B cell (primary cell): ENCODE measurements at regions not wholly inside any gene's neighbourhood (a gene's known extent, or its start where the extent isn't known, plus 50 kb on each side); places are given as distances from the start of the nearest gene placed in this dataset.
"Not testable (repeated sequence)": the region's sequence is repeated elsewhere in the genome, so short reads cannot be mapped to it uniquely, and the experiment has no call there.

ENCODE experiments used
- ATAC-seq: fragments of 200-7000 bp; cut with Tn5 transposase; one replicate; pipeline ENCODE4 v1.10.0; 2021; ENCODE audit warnings: low read depth, mild to moderate bottlenecking, moderate number of reproducible peaks, moderate library complexity
- CTCF ChIA-PET: fragments of 350-600 bp; sonication (Branson Sonifier 250); formaldehyde crosslinking; loops from one replicate; lab custom pipeline; 2021; ENCODE audit warnings: antibody characterized with exemption, inconsistent platforms; lab: Charles Lee
- POLR2A ChIA-PET: fragments of 350-600 bp; sonication (Branson Sonifier 250); formaldehyde crosslinking; loops from one replicate; lab custom pipeline; 2021; ENCODE audit warnings: antibody characterized with exemption; lab: Charles Lee
- DNase-seq: peaks from one replicate; pipeline ENCODE4 v3.0.0; 2013
- H2AFZ ChIP-seq: 2 replicates; pipeline ENCODE4 v1.6.1; 2012; ENCODE audit warnings: mild to moderate bottlenecking, low read depth, low read length; ENCODE audit not compliant: insufficient read depth, poor library complexity, severe bottlenecking
- H3K27ac ChIP-seq, 2 donors: 1 replicate in 1 of 2; 2 replicates in 1 of 2; pipeline ENCODE4 v1.5.1; 2012 to 2013; ENCODE audit warnings: low read length in 2 of 2, mild to moderate bottlenecking in 2 of 2, moderate library complexity in 1 of 2
- H3K27me3 ChIP-seq, 4 experiments: fragments of 200-600 bp in 1 of 4; sonication (generic) in 1 of 4; replicated peaks in 1 of 4; 1 replicate in 2 of 4; 2 replicates in 2 of 4; pipeline versions ENCODE4 v1.6.1 to v1.7.0; 2013 to 2016; ENCODE audit warnings: low read length in 3 of 4, mild to moderate bottlenecking in 2 of 4, mixed read lengths in 1 of 4, moderate library complexity in 1 of 4; ENCODE audit not compliant: insufficient read depth in 4 of 4, control insufficient read depth in 3 of 4; ENCODE audit errors: control extremely low read depth in 1 of 4
- H3K36me3 ChIP-seq, 2 experiments: replicated peaks in 1 of 2; 1 replicate in 1 of 2; 2 replicates in 1 of 2; pipeline versions ENCODE4 v1.6.1 to v1.7.1; 2013; ENCODE audit warnings: low read length in 1 of 2; ENCODE audit not compliant: insufficient read depth in 2 of 2, control insufficient read depth in 1 of 2; ENCODE audit errors: control extremely low read depth in 1 of 2, extremely low read depth in 1 of 2
- H3K4me1 ChIP-seq, 2 donors: fragments of 200-600 bp in 1 of 2; sonication (generic) in 1 of 2; 1 replicate in 1 of 2; 2 replicates in 1 of 2; pipeline versions ENCODE4 v1.5.1 to v1.6.1; 2013 to 2017; ENCODE audit warnings: low read length in 2 of 2; ENCODE audit not compliant: control insufficient read depth in 2 of 2, insufficient read depth in 2 of 2
- H3K4me2 ChIP-seq: replicated peaks from 2 replicates; pipeline ENCODE3; 2012; ENCODE audit warnings: mild to moderate bottlenecking, low read depth, low read length; ENCODE audit not compliant: poor library complexity, severe bottlenecking
- H3K4me3 ChIP-seq, 5 experiments: fragments of 200-600 bp in 1 of 5; sonication (generic) in 1 of 5; 1 replicate in 3 of 5; 2 replicates in 2 of 5; pipeline versions ENCODE4 v1.5.1 to v1.7.0; 2011 to 2016; ENCODE audit warnings: low read length in 4 of 5, mild to moderate bottlenecking in 4 of 5, low read depth in 2 of 5, control low read depth in 1 of 5, moderate library complexity in 1 of 5; ENCODE audit not compliant: insufficient read depth in 1 of 5; ENCODE audit errors: control extremely low read depth in 1 of 5, extremely low read depth in 1 of 5
- H3K79me2 ChIP-seq: fragments of 200-600 bp; sonication (generic); one replicate; pipeline ENCODE4 v1.6.0; 2016; ENCODE audit warnings: low read length; ENCODE audit not compliant: control insufficient read depth, insufficient read depth
- H3K9ac ChIP-seq: fragments of 200-600 bp; sonication (generic); 2 replicates; pipeline ENCODE4 v1.6.1; 2017; ENCODE audit warnings: mild to moderate bottlenecking, low read length, moderate library complexity
- H3K9me3 ChIP-seq, 3 donors: one replicate each; pipeline versions ENCODE4 v1.6.1 to v1.7.1; 2013; ENCODE audit warnings: low read length in 2 of 3; ENCODE audit not compliant: control insufficient read depth in 2 of 3, insufficient read depth in 1 of 3; ENCODE audit errors: control extremely low read depth in 1 of 3
- H4K20me1 ChIP-seq: 2 replicates; pipeline ENCODE4 v1.6.0; 2012; ENCODE audit warnings: mild to moderate bottlenecking, low read length; ENCODE audit not compliant: insufficient read depth, control insufficient read depth, poor library complexity, severe bottlenecking
- H3K27ac Mint-ChIP-seq: one replicate; pipeline ENCODE4 v1.8.0; 2021; ENCODE audit warnings: mixed read lengths
- H3K27me3 Mint-ChIP-seq: one replicate; pipeline ENCODE4 v1.8.0; 2021; ENCODE audit warnings: mixed read lengths
- H3K4me1 Mint-ChIP-seq: one replicate; pipeline ENCODE4 v1.8.0; 2021; ENCODE audit warnings: mixed read lengths
- H3K4me3 Mint-ChIP-seq: one replicate; pipeline ENCODE4 v1.8.0; 2021; ENCODE audit warnings: mixed read lengths
- H3K9me3 Mint-ChIP-seq: one replicate; pipeline ENCODE4 v1.8.0; 2022; ENCODE audit warnings: mixed read lengths; ENCODE audit not compliant: insufficient read depth
- CTCF ChIP-seq: fragments of 200-600 bp; IDR thresholded peaks from one replicate; pipeline ENCODE4 v1.8.0; 2022; ENCODE audit warnings: antibody characterized with exemption, mild to moderate bottlenecking
- EZH2 ChIP-seq: IDR thresholded peaks from 2 replicates; pipeline ENCODE4 v1.6.1; 2012; ENCODE audit warnings: borderline replicate concordance, low read depth, mild to moderate bottlenecking, moderate library complexity, low read length; ENCODE audit not compliant: insufficient read depth, poor library complexity, severe bottlenecking
- WGBS: methylation state at CpG from one replicate; pipeline ENCODE4 v1.1.5; 2013; ENCODE audit warnings: missing lambda C conversion rate; ENCODE audit not compliant: insufficient coverage; 5-methylcytosine and 5-hydroxymethylcytosine counted together
- intact Hi-C: fragments of 100-400 bp; cut with micrococcal nuclease; formaldehyde crosslinking; loops from one replicate; pipeline ENCODE4 v1.10.0; 2022

DNA sequence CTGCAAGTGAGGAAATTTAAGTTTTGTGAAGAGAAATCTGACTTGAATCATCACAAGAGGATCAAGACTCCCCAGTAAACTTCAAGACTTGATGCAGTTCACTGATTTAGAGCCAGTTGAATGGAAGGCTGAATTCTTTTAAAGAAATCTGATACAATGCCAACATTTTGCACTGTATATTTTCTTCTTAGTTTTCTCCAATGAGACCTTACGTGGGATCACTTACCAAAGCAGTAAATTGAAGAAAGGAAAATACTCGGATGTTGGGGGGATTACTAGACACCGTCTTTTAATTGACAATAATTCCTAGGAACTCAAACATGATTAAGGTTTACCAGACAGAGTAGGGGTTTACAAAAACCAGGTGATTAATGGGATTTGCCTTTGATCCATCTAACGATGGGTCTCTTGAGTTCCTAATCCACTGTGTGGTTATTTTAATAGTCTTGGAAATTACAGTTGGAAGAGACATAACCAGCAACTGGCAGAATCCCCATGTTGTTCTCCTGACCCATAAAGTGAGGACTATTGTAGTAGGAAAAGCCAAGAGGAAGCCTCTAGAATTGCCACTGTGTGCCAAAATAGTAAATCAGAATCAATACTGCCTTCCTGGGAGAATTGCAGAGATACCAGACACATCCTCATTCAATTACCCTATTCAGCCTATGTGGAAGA lies 354.5 kb downstream of the PID1 start:
- Histone ChIP-seq H3K27me3 (no peaks in the 10 kb centered on the region), H3K79me2 (no peaks in the 10 kb centered on the region), H2AFZ (no peak overlapping the region), H3K4me2 (no peak overlapping the region), H3K4me1 (no peaks in the 10 kb centered on the region), H3K9me3 (no peaks in the 10 kb centered on the region), H3K27ac (no peak overlapping the region), H4K20me1 (no peaks in the 10 kb centered on the region), H3K9ac (no peak overlapping the region), H3K36me3 (no peaks in the 10 kb centered on the region), H3K4me3 (no peak overlapping the region)
- ChIA-PET CTCF (no interaction called here), POLR2A (no interaction called here)
- no peaks in the 10 kb centered on the region for H3K27me3 Mint-ChIP-seq
- H3K27ac Mint-ChIP-seq = no peak overlapping the region
- DNase-seq (no peak), ATAC-seq (no peak)
- intact Hi-C loops = no loop called here
- no peak overlapping the region for H3K4me3 Mint-ChIP-seq
- TF ChIP-seq EZH2 (no peak), CTCF (no peak)
- no peaks in the 10 kb centered on the region for H3K9me3 Mint-ChIP-seq
- WGBS = no CpG with 5 or more reads among the region's 4 CpGs
- no peaks in the 10 kb centered on the region for H3K4me1 Mint-ChIP-seq

- H3K4me2 ChIP-seq = no peak overlapping the region
- no peaks in the 10 kb centered on the region for H3K9me3 ChIP-seq
- H3K27ac ChIP-seq = no peak overlapping the region
- 87% methylated on average over 3 of the region's 3 CpGs for WGBS
- Mint-ChIP-seq H3K9me3 (no peaks in the 10 kb centered on the region), H3K27ac (no peak overlapping the region), H3K27me3 (no peaks in the 10 kb centered on the region), H3K4me3 (no peak overlapping the region), H3K4me1 (no peaks in the 10 kb centered on the region)
- H3K36me3 ChIP-seq = no peaks in the 10 kb centered on the region
- no peaks in the 10 kb centered on the region for H4K20me1 ChIP-seq
- no peak overlapping the region for H3K4me3 ChIP-seq
- POLR2A ChIA-PET = no interaction called here
- no peak overlapping the region for H3K9ac ChIP-seq
- no peaks in the 10 kb centered on the region for H3K79me2 ChIP-seq
- no peak for DNase-seq
- H2AFZ ChIP-seq = no peak overlapping the region
- H3K27me3 ChIP-seq = no peaks in the 10 kb centered on the region
- TF ChIP-seq EZH2 (no peak), CTCF (no peak)
- H3K4me1 ChIP-seq = no peaks in the 10 kb centered on the region
- ATAC-seq = no peak
- intact Hi-C loops = no loop called here
- CTCF ChIA-PET = no interaction called here
Observed at GRCh38 chr2:228913176-228913575, 357.9 kb downstream of the PID1 start.

DNA sequence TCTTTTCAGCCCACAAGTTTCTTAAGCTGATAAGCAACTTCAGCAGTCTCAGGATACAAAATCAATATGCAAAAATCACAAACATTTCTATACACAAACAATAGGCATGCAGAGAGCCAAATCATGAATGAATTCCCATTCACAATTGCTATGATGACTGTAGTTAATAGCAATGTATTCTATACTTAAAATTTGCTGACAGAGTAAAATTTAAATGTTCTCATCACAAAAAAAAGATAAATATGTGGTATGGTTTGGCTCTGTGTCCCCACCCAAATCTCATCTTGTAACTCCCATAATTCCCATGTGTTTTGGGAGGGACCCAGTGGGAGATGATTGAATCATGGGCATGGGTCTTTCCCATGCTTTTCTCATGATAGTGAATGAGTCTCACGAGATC lies 360.2 kb downstream of the PID1 start:
- H3K27me3 Mint-ChIP-seq, H3K4me3 ChIP-seq, H3K4me1 ChIP-seq, H3K36me3 ChIP-seq, DNase-seq, H3K4me2 ChIP-seq, intact Hi-C loops, CTCF ChIA-PET, H3K27me3 ChIP-seq, POLR2A ChIA-PET, H3K9me3 ChIP-seq, H2AFZ ChIP-seq, H3K4me3 Mint-ChIP-seq, H3K9ac ChIP-seq, H3K4me1 Mint-ChIP-seq, ATAC-seq, H3K79me2 ChIP-seq, H3K27ac ChIP-seq, H3K9me3 Mint-ChIP-seq, H3K27ac Mint-ChIP-seq, H4K20me1 ChIP-seq: not testable (repeated sequence)
- WGBS = no CpG with 5 or more reads among the region's 1 CpG
